ENCODE measurements at regions not wholly inside any gene's neighbourhood (a gene's known extent, or its start where the extent isn't known, plus 50 kb on each side); places are given as distances from the start of the nearest gene placed in this dataset.

GRCh38 chr2:106990297-106990696, 104.3 kb upstream of the ST6GAL2 start:
- no peak for TF ChIP-seq CTCF (IDR thresholded peaks at IDR 0.05; ENCODE audit: poor library complexity)
- TF ChIP-seq EZH2 (IDR thresholded peaks at IDR 0.05; ENCODE audit: borderline replicate concordance), result no peak

All from hepatocyte (in vitro differentiated cells).